NCI-H2081 treated with DMSO at 0.1 percent for 48 hours (cell line): ENCODE measurements at regions not wholly inside any gene's neighbourhood (a gene's known extent, or its start where the extent isn't known, plus 50 kb on each side); places are given as distances from the start of the nearest gene placed in this dataset.
A peak's percentile ranks its signal among the peaks of the same experiment; 100 is the strongest.
"Not testable (repeated sequence)": the region's sequence is repeated elsewhere in the genome, so short reads cannot be mapped to it uniquely, and the experiment has no call there.

Experiments
- DNase-seq: peaks from one replicate; lab custom pipeline; 2025; lab: John Stamatoyannopoulos, UW

DNA sequence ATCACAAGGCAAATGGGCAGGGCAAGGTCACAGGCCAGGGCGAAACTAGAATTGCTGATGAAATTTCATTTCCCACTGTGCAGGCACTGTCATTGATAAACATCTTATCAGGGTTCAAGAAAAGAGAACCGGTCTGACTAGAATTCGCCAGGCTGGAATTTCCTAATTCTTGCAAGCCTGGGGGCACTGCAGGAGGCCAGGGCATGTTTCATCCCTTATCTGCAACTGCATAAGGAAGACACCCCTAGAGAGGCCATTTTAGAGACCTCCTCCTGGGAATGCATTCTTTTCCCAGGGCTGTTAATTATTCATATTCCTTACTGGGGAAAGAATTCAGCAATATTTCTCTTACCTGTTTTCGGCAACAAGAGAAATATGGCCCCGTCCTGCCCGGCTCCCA, 266.2 kb upstream of the CYLC2 start:
- DNase-seq: no peak

DNA sequence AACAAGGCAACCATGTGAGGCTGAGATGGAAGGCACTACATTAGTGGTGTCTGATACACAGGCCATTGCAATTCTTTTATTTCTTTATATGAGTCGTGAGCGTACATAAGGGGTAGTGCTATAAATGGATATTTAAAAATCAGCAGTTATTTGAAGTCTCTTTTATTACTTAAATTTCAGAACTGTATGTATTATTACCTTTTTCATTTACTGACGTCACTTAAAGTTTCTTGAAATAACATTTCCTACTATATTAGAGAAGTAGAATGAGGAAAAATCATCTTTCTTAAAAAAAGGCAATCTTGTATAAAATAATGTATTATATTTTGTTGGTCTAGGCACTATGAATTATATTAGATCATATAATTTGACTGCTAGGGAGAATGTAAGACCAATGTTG, 280.9 kb upstream of the CYLC2 start:
- DNase-seq: no peak

DNA sequence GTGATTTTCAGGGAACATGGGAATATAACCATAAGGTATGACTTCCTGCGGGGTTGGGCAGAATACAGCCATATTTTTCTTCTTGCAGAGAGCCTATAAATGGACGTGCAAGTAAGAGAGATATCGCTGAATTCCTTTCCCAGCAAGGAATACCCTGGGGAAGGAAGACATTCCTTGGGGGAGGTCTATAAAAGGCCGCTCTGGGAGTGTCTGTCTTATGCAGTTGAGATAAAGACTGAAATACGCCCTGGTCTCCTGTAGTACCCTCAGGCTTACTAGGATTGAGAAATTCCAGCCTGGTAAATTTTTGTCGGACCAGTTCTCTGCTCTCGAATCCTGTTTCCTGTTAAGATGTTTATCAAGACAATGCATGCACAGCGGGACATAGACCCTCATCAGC, 282.2 kb upstream of the CYLC2 start:
- DNase-seq: not testable (repeated sequence)

DNA sequence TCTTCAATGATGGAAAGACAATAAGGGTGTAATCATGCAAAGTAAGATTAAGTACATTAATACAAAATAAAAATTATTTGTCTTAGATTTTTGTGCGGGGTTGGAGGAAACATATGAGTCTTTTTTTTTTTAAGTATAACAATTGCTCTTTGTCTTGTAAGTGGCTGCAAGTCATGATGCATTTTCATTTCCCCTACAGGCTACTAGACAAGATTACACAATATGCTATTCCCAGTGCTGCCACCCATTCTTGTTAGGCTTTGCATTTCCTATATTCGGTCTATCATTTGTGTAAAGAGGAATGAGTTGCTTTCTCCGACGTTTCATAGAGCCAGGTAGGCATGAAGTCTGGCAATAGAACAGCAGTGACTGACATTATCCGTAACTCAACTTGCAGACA, 294.2 kb upstream of the CYLC2 start:
- DNase-seq: no peak

DNA sequence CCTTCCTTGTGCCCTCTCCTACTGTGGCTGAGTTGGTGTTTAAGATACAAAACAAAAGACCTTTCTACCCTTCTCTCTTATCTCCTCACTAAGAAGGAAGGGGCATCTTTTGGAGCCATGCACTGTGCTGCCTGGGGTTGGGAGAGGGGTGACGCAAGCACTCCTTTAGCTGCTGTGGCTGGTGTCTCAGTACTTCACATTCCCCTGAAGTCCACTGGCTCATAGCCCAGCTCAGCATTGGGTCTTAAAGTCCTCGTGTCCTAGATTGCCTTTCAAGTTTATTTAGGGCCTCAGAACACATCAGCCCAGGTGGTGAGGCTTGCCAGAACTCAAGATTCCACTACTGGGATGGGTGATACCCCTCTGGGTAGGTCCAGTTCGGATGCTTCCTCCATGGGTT, 325.9 kb upstream of the CYLC2 start:
- DNase-seq: no peak

DNA sequence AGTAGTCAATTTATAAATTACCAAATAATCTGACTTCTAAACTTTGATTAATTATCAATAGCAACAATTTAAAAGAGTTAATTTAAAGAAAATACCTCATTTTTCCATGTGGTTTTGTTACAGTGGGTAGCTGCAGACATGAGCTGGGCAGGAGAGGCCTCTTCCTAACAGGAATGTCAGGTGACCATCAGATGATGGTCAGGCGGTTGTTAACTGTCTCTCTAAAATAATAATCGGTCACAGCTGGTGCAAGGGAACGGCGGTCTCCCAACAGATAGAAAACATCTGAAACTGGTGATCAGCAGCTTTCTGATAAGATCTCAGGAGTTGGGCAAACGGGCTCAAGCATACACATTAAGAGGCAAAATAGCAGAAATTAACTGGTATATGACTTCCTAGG, 342.7 kb upstream of the CYLC2 start:
- DNase-seq: no peak

DNA sequence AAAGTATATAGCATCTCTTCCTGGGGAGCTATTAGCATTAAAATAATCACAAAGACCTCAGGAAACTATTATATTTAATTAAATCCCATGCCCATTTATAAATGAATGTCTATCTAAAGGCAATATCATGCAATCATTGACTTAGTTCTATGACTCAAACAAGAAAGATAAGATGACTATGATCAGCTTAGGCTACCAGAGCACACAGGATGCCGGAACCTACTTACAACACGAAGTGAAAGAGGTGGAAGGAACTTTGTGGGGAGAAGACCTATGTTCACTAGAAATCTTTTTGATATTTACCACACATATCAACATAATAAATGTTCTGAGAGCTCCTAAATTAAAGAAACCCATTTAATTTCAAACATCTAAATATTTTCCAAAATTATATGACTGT, 344.2 kb upstream of the CYLC2 start:
- no peak for DNase-seq

DNA sequence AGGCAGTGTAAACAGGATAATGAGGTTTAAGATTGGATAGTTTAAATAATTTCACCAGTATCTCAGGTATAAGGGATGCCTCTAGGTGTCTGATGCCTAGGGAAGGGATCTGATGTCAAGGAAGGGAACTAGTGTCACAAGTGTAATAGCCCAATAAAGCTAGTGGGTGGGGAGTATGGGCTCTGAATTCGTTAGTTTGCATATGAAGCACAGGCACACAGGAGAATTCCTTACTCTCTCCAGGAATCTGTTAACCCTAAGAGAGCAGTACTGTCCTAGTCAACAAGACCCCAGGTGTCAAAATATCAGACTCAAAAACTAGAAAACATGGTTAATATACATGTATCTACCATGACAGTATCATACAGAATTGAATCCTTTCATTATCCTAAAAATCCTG, 352.5 kb upstream of the CYLC2 start:
- no peak for DNase-seq

DNA sequence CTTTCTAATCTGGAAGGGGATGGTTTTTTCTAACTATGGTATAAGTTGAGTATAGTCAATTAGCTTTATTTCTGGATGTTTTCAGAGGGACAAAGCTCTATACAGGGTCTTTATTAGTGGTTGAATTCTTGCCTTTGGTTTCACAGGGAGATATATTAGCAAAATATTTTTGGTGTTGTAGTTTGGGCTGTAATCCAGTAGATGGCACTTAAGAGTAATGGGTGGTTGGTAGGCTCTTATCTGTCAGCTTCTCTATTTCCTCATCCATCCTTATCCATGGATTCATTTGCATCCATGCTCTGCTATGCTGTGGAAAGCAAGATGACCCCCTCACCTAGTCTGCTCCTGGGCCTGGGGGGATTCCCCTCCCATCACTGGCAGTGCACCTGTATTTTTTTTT, 363.6 kb upstream of the CYLC2 start:
- no peak for DNase-seq

DNA sequence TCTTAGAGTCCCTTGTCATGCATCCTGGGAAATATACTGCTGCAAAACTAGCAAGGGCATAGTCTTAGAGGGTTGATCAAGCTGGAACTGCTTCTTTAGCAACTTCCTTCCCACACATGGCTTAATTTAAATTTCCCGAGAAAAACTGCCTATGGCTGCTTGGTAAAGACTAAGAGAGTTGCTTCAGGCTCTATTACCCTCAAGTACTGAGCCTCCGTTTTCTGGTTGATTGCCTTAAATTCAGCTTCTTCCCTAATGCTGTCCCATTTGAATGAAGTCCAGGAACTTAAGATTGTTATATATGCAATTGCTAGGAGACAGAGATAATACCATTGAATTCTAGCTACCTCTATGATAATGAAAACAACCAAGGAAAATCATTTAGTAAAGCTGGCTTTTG, 385.7 kb upstream of the CYLC2 start:
- no peak for DNase-seq

DNA sequence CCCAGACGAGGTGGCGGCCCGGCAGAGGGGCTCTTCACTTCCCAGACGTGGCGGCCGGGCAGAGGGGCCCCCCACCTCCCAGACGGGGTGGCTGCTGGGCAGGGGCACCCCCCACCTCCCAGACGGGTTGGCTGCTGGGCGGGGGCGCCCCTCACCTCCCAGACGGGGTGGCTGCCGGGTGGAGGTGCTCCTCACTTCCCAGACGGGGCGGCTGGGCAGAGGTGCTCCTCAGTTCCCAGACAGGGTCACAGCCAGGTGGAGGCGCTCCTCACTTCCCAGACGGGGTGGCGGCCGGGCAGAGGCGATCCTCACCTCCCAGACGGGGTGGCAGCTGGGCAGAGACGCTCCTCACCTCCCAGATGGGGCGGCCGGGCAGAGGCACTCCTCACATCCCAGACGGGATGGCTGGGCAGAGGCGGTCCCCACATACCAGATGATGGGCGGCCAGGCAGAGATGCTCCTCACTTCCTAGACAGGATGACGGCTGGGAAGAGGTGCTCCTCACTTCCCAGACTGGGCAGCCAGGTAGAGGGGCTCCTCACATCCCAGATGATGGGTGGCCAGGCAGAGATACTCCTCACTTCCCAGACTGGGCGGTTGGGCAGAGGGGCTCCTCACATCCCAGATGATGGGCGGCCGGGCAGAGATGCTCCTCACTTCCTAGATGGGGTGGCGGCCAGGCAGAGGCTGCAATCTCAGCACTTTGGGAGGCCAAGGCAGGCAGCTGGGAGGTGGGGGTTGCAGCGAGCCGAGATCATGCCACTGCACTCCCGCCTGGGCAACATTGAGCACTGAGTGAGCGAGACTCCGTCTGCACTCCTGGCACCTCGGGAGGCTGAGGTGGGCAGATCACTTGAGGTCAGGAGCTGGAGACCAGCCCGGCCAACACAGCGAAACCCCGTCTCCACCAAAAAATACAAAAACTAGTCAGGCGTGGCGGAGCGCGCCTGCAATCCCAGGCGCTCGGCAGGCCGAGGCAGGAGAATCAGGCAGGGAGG, 391.6 kb upstream of the CYLC2 start:
- DNase-seq: not testable (repeated sequence)

DNA sequence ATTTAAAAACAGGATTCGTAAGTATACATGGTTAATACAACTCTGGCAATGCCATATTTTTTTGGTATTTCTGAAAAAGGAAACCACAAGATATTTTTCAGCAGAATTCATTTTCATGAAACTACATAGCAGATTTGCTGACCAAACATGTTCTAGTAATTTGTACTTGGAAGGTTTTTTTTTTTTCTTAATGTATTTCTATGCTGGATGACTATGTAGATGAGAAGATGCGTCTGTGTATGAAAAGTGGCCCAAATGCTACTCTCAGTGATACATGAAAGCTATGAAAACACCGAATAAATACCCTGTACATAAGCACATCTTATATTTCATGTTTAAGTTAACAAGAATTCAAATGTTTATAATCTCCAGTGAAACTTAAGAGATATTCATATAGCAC, 400.9 kb upstream of the CYLC2 start:
- no peak for DNase-seq

DNA sequence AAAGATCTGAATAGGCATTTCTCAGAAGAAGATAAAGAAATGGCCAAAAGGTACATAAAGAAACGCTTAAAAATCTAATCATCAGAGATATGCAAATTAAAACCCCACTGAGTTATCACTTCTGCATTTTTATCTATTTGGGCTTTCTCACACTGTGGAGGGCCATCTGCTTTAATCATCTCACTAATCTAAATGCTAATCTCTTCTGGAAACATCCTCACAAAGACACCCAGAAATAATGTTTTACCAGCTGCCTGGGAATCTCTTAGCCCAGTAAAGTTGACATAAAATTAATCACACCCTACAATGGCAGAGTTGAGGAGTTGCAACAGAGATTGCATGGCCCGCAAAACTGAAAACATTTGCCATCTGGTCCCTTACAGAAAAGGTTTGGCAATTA, 407.9 kb upstream of the CYLC2 start:
- DNase-seq: no peak

DNA sequence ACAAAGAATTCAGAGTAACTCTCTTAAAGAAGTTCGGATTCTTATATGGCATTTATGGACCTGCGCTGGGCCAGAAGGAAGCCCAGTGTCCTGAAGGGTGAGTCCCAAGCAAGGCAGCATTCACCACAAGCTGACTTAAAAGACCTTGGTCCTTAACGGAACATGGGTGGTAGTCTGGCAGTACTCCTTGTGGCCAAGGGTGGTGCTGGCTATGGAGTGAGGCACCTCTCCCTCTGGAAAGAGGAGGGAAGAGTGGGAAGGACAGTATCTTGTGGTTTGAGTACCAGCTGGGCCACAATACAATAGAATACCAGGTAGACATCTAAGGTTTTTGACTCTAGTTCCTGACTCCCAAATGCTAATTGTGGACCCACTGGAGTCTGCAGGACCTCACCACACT, 425.7 kb upstream of the CYLC2 start:
- DNase-seq: no peak

DNA sequence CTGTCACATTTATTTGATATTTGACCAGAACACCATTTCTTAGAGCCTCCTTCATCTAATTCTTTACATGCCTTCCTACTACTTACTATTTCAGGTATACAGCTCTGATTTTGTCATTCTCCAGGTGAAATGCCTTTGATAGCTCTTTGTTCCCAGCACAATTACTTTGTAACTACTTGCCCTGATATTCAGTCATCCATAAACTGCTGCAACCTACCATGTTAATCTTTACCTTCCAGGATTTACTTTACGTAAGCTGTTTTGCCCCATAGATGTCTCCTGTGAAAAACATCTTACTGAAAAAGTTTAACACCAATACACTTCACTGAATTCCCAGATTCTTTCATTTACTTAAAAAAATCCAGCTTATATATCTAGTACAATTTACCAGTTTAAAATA, 443.8 kb upstream of the CYLC2 start:
- DNase-seq: no peak

DNA sequence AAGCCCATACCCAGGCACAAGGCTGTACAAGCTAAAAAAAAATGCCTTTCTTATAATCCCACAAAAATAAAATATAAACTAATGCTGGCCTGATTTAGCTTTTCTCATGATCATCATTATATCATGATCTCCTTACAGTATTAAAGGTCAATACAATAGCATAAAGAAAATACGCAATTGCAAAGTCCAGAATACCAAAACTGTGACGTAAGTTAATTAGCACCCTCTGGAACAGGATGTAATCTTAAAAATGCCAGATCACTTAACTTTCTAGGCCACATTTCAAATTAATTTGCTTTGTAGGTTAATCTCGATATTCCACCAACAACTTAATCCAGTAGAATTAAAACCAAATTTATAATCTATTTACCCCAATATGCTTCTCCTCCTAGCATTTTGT, 444.2 kb upstream of the CYLC2 start:
- DNase-seq: no peak

DNA sequence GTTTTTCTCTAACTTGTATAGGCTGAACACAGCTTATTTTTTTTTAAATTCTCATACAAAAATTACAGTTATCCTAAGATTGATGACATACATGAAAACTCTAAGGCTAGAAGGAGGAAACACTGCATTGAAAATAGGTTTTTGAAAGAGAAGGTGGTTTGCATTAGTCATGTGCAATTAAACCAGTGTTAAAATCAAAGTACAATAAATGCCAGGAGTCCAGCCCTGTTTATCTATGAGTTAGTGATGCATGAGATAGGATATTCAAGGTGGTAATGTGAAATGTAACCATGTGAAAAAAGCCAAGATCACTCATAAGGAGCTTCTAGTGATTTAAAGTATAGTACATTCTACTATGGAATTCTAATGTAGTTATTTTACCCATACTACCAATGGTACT, 444.9 kb upstream of the CYLC2 start:
- no peak for DNase-seq

DNA sequence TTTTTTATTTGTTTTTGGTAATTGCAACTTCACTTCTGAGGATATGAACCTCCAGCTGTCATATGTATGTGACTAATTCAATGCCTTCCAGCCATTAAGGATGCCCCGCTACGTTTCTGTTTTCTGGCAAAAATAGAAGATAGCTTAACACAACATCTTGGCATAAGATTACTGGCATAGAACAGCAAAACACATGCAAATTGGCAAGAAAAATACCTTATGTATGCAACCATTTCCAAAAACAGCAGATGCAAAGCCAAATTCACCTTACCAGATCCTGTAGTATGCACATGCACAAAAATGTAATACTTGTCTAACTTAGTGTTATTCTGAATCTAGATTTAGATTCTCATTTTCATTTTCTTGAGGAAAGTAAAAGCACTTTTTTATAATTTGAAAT, 461.1 kb upstream of the CYLC2 start:
- no peak for DNase-seq

DNA sequence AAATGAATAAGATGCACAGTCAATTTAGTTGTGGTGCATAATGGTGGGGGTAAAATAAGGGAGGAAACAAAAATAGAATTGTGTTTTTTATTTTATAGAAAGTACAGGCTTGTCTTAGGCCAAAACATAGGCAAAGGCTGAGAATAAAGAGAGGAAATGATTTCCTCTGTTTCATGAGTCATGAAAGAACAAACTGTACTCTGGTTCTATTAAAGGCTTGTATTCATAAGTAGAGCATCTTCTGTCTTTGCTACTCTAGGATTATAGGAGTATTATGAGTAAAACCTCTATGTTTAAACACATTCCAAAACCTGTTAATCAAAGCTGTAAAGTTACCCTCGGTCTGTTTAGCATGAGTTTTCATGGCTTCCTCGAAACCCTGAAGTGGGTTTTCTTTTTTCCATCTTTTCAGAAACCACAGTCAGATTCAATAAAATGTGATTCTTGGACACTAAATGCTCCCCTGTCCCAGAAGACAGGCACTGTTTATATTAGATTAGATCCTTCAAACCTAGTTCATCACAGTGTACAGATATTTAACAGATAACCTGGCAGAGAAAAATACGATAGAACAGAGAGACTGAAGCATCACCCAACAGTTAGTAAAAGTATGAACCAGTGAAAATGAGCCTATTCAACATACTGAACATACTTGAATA, 473.9 kb upstream of the CYLC2 start:
- DNase-seq: no peak

DNA sequence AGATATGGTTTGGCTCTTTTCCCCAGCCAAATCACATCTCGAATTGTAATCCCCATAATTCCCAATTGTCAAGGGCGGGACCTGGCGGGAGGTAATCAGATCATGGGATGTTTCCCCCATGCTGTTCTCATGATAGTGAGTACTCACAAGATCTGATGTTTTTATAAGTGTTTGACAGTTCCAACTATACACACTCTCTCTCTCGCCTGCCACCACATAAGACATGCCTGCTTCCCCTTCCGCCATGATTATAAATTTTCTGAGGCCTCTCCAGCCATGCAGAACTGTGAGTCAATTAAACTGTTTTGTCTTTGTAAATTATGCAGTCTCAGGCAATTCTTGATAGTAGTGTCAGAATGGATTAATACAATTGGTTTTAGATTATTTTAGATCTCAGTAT, 475.7 kb upstream of the CYLC2 start:
- no peak for DNase-seq

DNA sequence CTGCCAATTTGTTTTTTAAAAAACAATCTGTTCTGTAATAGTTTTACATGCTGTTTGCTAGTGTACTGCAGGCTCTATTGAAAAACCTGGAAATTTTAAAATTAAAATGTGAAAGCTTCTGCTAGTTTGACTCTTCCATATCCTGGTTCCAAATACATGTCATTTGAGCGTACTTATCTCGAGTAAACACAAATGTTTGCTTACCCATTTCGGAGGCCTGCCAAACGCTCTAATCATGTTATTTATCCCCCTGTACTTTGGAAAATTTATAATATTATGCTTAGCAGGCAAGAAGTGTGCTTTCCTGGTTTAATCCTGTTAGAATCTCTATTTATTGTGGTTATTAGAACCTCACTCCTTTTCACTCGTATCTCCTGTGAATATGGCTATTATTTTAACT, 476.8 kb upstream of the CYLC2 start:
- DNase-seq: peak; percentile 28

DNA sequence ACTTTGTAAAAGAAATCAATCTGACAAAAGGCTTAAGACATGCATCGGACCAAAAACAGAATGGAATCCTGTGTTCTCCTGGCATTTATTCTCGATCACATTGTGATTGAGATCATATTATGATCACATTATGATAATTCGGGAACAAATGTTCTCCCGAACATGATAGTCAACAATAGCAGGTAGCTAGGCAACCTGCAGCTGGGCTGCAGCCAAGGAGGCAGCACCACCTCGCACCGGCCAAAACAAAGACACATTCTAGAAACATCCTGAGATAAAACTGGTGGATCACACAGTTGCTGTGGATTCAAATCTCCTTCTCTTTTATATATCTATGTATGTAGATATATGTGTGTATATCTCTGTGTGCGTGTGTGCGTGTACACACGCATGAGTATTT, 480.6 kb upstream of the CYLC2 start:
- DNase-seq: no peak

DNA sequence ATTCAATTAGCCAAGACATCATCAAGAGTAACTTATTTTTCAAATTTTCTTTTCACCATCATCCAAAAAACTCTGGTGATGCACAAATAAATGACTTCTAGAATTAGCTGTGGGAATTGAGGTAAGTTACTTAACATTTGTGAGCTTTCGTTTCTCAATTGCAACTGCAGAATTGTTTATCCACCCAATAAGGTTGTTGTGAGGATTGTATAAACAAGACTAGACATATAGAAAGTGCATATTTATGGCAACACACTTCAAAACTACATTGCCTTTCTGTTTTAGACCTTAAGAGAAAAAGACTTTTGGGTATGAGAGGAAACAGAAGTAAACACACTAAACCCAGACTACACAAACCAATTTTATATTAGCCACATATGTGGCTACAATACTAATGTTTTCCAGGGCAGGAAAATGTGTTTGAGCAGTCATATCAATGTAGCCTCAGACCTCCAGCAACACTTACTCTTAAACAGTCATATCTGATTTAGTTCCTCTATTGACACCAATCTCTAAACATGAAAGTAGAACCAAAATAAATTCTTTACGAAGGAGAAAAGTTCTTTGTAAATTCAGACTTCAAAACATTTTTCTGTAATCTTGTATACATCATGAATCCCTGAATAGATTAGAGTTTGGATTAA, 488.0 kb upstream of the CYLC2 start:
- no peak for DNase-seq
